ENCODE measurements at regions not wholly inside any gene's neighbourhood (a gene's known extent, or its start where the extent isn't known, plus 50 kb on each side); places are given as distances from the start of the nearest gene placed in this dataset.

- no peak for TF ChIP-seq ZNF79 (CRISPR knock-in tag; IDR thresholded peaks at IDR 0.05; ENCODE audit: low read depth)
- TF ChIP-seq MXD1 (CRISPR knock-in tag; IDR thresholded peaks at IDR 0.05; ENCODE audit: borderline replicate concordance, poor library complexity, severe bottlenecking) = no peak
- no peak for TF ChIP-seq EWSR1 (IDR thresholded peaks at IDR 0.05; ENCODE audit: borderline replicate concordance, low read depth, partially characterized antibody)
- TF ChIP-seq EP400 (IDR thresholded peaks at IDR 0.05) = peak; percentile 57
- no peak for TF ChIP-seq CREB5 (CRISPR knock-in tag; IDR thresholded peaks at IDR 0.05)
- no peak for TF ChIP-seq NR2C1 (IDR thresholded peaks at IDR 0.05)
- TF ChIP-seq NR2C1 (tag; IDR thresholded peaks at IDR 0.05) = peak; percentile 72
- no peak for TF ChIP-seq MCM3 (IDR thresholded peaks at IDR 0.05)
- no peak for TF ChIP-seq KHSRP (IDR thresholded peaks at IDR 0.05)
- TF ChIP-seq ZNF324 (CRISPR knock-in tag; IDR thresholded peaks at IDR 0.05) = 0 out of 2 replicates have a peak, but pooled peaks have one; percentile 22
- TF ChIP-seq FOXA3 (CRISPR knock-in tag; conservative IDR thresholded peaks at IDR 0.05 in 1 of 2, IDR thresholded peaks at IDR 0.05 in 1 of 2) = 0 out of 4 replicates have a peak, but pooled peaks of 1 of the 2 experiments have one; percentile 30
- TF ChIP-seq SOX6 (IDR thresholded peaks at IDR 0.05) = peak; percentile 91
- no peak for TF ChIP-seq ZNF586 (CRISPR knock-in tag; conservative IDR thresholded peaks at IDR 0.05)
- TF ChIP-seq SRSF3 (IDR thresholded peaks at IDR 0.05; ENCODE audit: insufficient read depth, low read length) = no peak
- TF ChIP-seq ZNF318 (IDR thresholded peaks at IDR 0.05; ENCODE audit: borderline replicate concordance in 1 of 2, low read depth in 1 of 2) = peak in 1 of 2 experiments; percentile 54; a peak in 1 of 4 replicates
- no peak for TF ChIP-seq ELF4 (CRISPR knock-in tag; IDR thresholded peaks at IDR 0.05)
Measured at GRCh38 chr2:215833531-215834162, 179.7 kb downstream of the MREG start (continued).
